ENCODE measurements at regions not wholly inside any gene's neighbourhood (a gene's known extent, or its start where the extent isn't known, plus 50 kb on each side); places are given as distances from the start of the nearest gene placed in this dataset.

DNA sequence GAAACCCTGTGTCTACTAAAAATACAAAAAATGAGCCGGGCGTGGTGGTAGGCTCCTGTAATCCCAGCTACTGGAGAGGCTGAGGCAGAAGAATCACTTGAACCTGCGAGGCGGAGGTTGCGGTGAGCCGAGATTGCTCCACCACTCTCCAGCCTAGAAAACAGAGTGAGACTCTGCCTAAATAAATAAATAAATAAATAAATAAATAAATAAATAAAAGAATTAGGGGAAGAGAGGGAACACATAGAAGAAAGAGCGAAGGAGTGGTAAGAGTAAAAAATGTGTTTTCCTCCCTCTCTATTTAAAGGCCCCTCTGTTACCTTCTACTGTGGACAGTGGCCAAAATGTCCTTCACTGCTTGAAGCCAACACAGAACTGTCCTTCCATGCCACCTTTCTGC lies 103.9 kb upstream of the SOX21 start:
- TF ChIP-seq GATA2 (IDR thresholded peaks at IDR 0.05; ENCODE audit: low read depth, low read length) (no peak), GATA3 (IDR thresholded peaks at IDR 0.05; ENCODE audit: low read depth, low read length) (no peak)

- no peak for TF ChIP-seq GATA3 (IDR thresholded peaks at IDR 0.05; ENCODE audit: low read depth, low read length)
- no peak for TF ChIP-seq GATA2 (IDR thresholded peaks at IDR 0.05; ENCODE audit: low read depth, low read length)
Measured at GRCh38 chr13:94813920-94814475, 101.7 kb upstream of the SOX21 start.

GRCh38 chr13:94811753-94812152 lies 99.4 kb upstream of the SOX21 start:
- TF ChIP-seq GATA3 (IDR thresholded peaks at IDR 0.05; ENCODE audit: low read depth, low read length) (peak; percentile 55), GATA2 (IDR thresholded peaks at IDR 0.05; ENCODE audit: low read depth, low read length) (peak; percentile 38; the same call in 1 of the 2 replicates)

DNA sequence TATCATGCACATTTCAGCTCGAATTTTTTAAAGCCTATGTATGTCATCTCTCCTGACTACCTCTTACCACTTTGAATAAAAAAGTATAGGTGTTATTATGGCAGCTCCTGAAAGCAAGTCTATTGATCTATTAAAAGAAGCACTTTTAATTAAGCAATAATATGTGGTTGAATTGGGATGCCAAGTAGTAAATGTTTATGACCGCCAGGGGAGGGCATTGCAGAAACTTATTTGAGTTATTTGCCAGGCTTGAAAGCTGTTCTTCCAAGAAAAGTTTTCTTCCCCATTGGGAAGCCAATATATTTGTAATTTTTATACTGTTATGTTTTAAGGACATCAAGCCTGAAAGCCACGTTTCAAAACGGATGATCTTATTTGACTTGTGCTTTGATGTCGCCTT lies 88.1 kb upstream of the SOX21 start:
- no peak for TF ChIP-seq GATA3 (IDR thresholded peaks at IDR 0.05; ENCODE audit: low read depth, low read length)

DNA sequence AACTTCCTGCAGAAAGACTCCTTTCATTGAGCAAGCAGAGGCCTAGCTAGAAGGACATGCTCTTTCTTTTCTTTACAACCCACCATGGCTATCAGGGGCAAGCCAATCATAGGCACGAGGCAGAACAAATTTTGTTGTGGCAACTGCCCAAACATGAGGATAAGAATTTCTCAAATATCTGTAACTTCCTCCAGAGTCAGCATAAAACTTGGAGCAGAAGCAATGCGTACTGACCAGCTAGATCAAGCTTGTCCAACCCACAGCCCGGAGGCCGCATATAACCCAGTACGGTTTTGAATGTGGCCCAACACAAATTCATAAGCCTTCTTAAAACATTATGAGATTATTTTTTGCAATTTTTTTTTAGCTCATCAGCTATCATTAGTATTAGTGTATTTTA lies 87.0 kb upstream of the SOX21 start:
- TF ChIP-seq GATA2 (IDR thresholded peaks at IDR 0.05; ENCODE audit: low read depth, low read length) (no peak), GATA3 (IDR thresholded peaks at IDR 0.05; ENCODE audit: low read depth, low read length) (no peak)

DNA sequence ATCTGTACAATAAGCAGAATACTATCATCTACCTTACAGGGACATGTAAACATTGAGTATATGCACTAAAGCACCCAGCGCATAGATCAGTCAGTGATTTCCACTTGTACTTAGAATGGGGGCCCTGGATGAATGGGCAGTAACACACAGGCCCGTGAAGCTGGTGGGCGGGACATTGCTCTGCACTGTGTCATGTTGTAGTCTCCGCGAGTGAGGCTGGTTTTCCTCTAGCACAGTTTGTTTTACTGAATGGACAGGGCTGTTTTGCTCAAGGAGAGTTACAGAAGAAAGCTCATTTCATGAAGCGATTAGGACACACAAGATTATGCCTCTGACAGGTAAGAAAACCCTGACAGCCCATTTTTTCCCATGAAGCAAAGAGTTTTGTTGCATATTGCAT lies 86.4 kb upstream of the SOX21 start:
- no peak for TF ChIP-seq GATA2 (IDR thresholded peaks at IDR 0.05; ENCODE audit: low read depth, low read length)
- no peak for TF ChIP-seq GATA3 (IDR thresholded peaks at IDR 0.05; ENCODE audit: low read depth, low read length)

DNA sequence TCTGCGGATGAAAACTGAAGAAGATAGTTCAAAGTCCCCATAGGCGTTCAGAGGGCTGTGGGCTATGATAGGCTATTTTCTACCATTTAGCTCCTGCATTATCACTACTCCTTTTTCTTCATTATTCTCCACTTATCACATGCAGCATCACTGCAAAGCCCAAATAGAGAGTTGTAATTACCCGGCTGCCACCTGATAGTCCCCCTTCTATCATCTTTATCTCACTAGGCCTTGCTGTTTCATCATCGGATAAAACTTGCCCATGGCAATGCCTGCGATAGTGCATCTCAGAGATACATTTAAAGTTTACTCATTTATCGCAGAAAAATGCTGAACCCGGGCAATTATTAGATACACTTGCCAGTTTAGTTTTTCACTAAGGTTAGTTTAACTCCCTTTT lies 82.9 kb upstream of the SOX21 start:
- peak; percentile 66 for TF ChIP-seq GATA3 (IDR thresholded peaks at IDR 0.05; ENCODE audit: low read depth, low read length)
- TF ChIP-seq GATA2 (IDR thresholded peaks at IDR 0.05; ENCODE audit: low read depth, low read length) = peak; percentile 81

DNA sequence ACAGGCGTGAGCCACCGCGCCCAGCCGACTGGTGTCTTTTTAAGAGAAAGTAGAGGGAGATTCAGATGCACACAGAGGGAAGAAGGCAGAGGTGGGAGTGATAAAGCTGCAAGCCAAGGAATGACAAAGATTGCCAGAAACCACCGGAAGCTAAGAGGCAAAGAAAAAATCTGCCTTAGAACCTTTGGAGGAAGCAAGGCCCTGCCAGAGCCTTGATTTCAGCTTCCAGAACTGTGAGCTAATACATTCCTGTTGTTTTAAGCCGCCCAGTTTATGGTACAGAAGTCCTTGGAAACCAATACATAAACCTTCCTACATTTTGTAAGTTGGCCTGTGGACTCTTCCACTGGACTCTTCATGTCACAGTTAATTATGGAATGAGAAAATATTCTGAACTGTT lies 71.7 kb upstream of the SOX21 start:
- TF ChIP-seq GATA3 (IDR thresholded peaks at IDR 0.05; ENCODE audit: low read depth, low read length) (no peak), GATA2 (IDR thresholded peaks at IDR 0.05; ENCODE audit: low read depth, low read length) (no peak)

- TF ChIP-seq GATA3 (IDR thresholded peaks at IDR 0.05; ENCODE audit: low read depth, low read length) = no peak
- no peak for TF ChIP-seq GATA2 (IDR thresholded peaks at IDR 0.05; ENCODE audit: low read depth, low read length)
Measured at GRCh38 chr13:94783489-94783888, 71.1 kb upstream of the SOX21 start.

GRCh38 chr13:94780421-94780820 lies 68.1 kb upstream of the SOX21 start:
- TF ChIP-seq GATA2 (IDR thresholded peaks at IDR 0.05; ENCODE audit: low read depth, low read length) = no peak

DNA sequence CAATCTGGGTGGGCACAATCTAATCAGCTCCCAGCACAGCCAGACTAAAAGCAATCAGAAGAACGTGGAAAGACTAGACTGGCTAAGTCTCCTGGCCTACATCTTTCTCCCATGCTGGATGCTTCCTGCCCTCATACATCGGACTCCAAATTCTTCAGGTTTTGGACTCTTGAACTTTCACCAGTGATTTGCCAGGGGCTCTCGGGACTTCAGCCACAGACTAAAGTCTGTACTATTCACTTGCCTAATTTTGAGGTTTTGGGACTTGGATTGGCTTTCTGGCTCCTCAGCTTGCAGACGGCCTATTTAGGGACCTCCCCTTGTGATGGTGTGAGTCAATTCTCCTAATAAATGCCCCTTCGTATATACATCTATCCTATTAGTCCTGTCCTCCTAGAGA lies 66.6 kb upstream of the SOX21 start:
- TF ChIP-seq GATA2 (IDR thresholded peaks at IDR 0.05; ENCODE audit: low read depth, low read length) (no peak), GATA3 (IDR thresholded peaks at IDR 0.05; ENCODE audit: low read depth, low read length) (no peak)

DNA sequence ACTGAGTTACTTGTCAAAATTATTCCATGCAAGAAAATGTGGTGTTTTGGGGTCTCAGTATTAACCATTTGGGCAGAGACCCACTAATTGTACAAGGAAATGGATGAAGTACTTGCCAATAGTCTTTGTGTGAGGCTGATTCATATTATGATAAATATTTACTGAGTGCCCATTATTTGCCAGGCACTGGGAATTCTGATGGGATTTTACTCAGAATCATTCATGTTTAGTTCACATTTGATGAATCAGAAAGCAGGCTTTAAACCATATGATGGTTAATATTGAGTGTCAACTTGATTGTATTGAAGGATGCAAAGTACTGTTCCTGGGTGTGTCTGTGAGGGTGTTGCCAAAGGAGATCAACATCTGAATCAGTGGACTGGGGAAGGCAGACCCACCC lies 66.2 kb upstream of the SOX21 start:
- TF ChIP-seq GATA3 (IDR thresholded peaks at IDR 0.05; ENCODE audit: low read depth, low read length) (no peak), GATA2 (IDR thresholded peaks at IDR 0.05; ENCODE audit: low read depth, low read length) (no peak)

DNA sequence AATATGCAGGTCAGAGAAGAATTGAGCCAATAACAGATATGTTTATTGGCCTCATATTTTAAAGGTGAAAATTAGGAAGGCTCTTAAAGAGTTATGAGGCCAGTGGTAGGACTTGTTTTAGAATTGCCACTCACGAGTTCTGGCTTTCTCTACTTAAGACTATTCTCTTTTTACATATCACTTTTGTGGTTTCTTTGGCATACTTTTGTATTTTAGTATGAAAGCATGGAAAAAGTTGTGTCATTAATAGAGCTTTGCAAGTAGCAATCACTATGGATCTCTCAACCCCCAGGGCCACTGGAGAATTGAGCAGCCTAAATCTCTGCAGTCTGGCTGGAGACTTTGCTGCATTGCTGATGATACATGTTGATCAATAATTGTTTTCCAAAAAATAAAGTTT lies 64.6 kb upstream of the SOX21 start:
- TF ChIP-seq GATA2 (IDR thresholded peaks at IDR 0.05; ENCODE audit: low read depth, low read length) = no peak

DNA sequence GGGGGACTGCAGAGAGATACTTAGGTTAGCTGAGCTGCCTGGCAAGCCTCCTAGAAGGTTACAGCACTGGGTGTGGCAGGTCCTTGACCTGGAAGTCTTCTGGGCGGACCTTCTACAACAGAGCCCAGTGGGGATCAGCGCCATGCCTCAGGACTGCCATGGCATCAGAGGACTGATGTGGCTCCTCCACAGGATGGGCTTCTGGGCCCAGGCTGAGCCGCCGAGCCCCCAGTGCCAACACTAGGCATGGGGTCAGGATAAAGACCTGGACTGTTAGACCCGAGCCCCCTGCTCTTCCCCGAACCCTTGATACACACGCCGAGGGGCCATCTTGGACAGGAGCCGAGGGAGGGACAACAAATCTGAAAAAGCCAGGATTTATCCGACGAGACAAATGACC lies 64.0 kb upstream of the SOX21 start:
- TF ChIP-seq GATA2 (IDR thresholded peaks at IDR 0.05; ENCODE audit: low read depth, low read length) (no peak), GATA3 (IDR thresholded peaks at IDR 0.05; ENCODE audit: low read depth, low read length) (no peak)

DNA sequence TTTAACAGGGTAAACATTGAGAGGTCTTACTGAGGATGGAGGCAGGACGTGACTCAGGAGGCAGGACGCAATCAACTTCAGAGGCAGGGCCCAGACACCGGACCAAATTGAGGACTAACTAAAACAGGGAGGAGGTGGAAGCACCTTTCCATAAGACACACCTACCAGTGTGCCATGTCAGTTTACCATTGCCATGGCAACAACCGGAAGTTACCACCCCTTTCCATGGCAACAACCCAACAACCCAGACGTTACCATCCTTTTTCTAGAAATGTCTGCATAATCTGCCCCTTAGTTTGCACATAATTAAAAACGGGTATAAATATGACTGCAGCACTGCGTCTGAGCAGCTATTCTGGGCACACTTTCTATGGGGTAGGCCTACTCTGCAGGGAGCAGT lies 53.5 kb upstream of the SOX21 start:
- no peak for TF ChIP-seq GATA3 (IDR thresholded peaks at IDR 0.05; ENCODE audit: low read depth, low read length)
- no peak for TF ChIP-seq GATA2 (IDR thresholded peaks at IDR 0.05; ENCODE audit: low read depth, low read length)

- no peak for TF ChIP-seq GATA3 (IDR thresholded peaks at IDR 0.05; ENCODE audit: low read depth, low read length)
- no peak for TF ChIP-seq GATA2 (IDR thresholded peaks at IDR 0.05; ENCODE audit: low read depth, low read length)
Measured at GRCh38 chr13:94764576-94765321, 52.4 kb upstream of the SOX21 start.
